H4 (cell line): ENCODE measurements at regions not wholly inside any gene's neighbourhood (a gene's known extent, or its start where the extent isn't known, plus 50 kb on each side); places are given as distances from the start of the nearest gene placed in this dataset.
"Not testable (repeated sequence)": the region's sequence is repeated elsewhere in the genome, so short reads cannot be mapped to it uniquely, and the experiment has no call there.

ENCODE experiments used
- DNase-seq: peaks from one replicate; pipeline ENCODE4 v3.0.0-alpha.2; 2015; ENCODE audit warnings: low spot score

DNA sequence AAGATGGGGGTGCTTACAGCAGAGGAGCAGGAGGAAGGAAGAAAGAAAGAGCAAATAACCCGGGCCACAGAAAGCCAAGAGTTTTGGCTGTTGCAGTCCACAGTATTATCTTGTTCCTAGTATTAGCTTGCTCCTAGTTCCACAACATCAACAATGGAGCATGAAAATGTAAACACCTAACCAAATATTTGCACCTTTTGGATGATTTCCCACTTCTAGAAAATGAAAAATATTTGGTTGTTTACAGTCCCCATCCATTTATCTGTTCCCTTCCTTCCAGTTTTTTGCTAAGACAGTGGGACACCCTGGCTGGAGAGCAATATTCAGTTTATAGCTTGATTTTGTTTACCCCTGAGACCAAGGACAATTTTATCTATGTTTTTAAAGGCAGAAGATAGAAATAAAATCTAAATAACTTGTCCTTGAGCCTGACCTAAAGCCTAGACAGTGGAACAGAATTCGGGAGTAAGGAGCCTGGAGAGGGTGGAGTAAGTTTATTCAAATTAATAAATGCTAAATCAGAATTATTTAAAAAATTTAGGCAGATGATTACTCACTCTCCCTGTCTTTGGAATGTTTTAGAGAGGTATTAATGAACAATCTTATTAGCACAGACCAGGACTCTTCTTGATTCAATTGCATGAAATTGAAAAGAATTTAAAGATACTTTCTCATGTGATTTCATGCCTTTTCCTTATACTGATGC lies 51.6 kb downstream of the RESF1 start:
- no peak for DNase-seq

DNA sequence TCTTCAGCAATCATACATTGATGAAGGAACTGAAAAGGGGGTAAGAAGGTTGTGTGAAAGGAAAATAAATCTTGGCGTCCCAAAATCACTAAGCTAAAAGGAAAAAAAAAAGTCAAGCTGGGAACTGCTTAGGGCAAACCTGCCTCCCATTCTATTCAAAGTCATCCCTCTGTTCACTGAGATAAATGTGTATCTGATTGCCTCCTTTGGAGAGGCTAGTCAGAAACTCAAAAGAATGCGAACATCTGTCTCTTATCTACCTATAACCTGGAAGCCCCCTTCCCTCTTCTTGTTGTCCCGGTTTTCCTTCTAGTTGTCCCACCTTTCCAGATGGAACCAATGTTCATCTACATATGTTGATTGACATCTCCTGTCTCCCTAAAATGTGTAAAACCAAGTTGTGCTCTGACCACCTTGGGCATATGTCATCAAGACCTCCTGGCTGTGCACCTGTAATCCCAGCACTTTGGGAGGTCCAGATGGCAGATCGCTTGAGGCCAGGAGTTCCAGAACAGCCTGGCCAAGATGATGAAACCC lies 53.1 kb downstream of the RESF1 start:
- no peak for DNase-seq

DNA sequence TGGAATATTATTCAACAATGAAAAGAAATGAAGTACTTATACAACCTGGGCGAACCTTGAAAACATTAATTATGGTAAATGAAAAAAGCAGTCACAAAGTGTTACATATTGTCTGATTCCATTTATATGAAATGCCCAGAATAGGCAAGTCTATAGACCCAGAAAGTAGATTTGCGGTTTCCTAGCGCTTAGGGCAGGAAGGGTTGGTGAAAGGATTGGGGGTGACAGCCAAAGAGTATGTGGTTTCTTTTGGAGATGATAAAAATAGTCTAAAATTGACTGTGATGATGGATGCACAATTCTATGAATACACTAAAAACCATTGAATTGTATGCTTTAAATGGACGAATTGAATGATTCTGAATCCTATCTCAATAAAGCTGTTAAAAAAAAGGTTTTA lies 55.8 kb downstream of the RESF1 start:
- no peak for DNase-seq

DNA sequence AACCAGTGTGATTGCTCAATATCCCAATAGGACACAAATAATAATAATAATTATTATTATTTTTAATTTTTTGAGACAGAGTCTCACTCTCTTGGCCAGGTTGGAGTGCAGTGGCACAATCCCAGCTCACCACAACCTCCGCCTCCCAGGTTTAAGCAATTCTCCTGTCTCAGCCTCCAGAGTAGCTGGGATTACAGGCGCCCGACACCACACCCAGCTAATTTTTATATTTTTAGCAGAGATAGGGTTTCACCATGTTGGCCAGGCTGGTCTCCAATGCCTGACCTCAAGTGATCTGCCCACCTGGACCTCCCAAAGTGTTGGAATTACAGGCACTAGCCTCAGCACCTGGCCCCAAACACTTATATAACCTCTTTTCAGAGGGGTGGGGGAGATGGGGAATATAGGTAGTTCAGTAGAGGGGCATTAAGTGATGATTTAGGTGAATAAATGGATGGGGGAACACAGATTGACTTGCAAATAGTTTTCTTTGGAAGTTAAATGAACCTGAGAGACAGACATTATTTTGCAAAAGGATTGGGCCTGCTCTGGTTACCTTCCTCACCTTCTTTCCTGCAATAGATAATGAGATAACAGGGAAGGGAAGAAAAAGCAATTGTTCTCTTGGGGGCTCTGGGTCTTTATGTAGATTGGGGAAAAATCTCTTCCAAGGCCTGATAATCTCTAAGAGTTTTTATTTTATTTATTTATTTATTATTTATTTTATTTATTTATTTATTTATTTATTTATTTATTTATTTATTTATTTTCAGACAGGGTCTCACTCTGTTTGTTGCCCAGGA lies 57.7 kb downstream of the RESF1 start:
- DNase-seq, result no peak

DNA sequence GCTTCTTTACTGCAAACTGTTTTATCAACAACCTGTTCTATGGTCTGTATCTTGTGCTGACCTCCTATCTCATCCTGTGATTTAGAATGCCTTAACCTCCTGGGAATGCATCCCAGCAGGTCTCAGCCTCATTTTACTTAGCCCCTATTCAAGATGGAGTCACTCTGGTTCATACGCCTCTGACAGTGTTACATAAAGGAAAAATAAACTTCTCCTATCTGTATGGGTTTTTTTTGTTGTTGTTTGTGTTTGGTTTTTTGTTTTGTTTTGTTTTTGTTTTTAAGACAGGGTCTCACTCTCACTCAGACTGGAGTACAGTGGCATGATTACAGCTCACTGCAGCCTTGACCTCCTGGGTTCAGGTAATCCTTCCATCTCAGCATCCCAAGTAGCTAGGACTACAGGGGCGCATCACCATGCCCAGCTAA lies 62.1 kb downstream of the RESF1 start:
- no peak for DNase-seq

- not testable (repeated sequence) for DNase-seq
Measured at GRCh38 chr12:32022387-32022786, 63.2 kb downstream of the RESF1 start.

DNA sequence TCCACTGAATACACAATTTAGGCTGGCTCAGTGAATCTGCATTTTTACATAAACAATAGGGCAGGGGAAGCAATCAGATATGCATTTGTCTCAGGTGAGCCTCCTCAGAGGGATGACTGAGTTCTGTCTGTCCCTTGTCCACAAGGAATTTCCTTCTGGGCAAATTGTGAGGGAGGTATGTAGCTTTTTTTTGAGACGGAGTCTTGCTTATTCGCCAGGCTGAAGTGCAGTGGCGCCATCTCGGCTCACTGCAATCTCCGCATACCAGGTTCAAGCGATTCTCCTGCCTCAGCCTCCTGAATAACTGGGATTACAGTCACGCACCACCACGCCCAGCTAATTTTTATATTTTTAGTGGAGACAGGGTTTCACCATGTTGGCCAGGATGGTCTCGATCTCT lies 64.6 kb downstream of the RESF1 start:
- DNase-seq, result not testable (repeated sequence)

DNA sequence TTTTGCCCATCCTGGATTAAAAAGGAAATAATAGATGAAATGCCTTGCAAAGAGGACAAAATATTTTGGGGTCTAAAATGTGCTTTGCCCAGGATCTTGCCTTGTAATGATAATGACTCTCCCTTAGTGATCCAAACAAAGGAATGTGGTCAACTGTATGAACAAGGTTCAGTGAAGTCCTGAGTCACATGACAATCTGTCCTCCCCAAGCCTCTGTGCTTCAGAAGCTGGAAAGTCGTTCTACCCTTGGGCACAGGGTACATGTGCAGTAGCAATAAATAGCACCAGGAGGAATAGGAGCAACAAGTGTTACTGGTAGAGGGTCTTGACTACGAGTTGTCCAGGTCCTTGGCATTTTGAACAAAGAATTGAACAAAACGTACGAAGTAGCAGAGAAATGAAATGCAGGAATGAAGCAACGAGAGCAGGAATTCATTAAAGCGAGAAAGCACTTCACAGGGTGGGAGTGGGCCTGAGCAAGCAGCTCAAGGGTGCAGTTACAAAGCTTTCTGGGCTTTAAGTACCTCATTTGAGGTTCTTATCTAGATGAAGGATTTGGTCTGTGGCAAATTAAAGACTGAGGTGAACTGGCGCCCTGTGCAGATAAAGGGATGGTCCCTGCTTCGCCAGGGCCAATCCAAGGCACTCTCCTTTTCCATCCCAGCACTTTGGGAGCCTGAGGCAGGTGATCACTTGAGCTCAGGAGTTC lies 65.8 kb downstream of the RESF1 start:
- no peak for DNase-seq

- no peak for DNase-seq
Measured at GRCh38 chr12:32025906-32026305, 66.7 kb downstream of the RESF1 start.

GRCh38 chr12:32027684-32028365 lies 68.6 kb downstream of the RESF1 start:
- DNase-seq, result no peak

DNA sequence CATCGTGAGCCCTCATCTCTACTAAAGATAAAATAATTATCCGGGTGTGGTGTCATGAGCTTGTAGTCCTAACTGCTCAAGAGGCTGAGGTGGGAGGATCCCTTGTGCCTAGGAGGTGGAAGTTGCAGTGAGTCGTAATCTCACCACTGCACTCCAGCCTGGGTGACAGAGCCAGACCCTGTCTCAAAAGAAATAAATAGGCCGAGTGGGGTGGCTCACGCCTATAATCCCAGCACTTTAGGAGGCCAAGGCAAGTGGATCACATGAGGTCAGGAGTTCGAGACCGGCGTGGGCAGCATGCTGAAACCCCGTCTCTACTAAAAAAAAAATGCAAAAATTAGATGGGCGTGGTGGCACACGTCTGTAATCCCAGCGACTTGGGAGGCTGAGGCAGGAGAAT lies 70.9 kb downstream of the RESF1 start:
- DNase-seq, result no peak

DNA sequence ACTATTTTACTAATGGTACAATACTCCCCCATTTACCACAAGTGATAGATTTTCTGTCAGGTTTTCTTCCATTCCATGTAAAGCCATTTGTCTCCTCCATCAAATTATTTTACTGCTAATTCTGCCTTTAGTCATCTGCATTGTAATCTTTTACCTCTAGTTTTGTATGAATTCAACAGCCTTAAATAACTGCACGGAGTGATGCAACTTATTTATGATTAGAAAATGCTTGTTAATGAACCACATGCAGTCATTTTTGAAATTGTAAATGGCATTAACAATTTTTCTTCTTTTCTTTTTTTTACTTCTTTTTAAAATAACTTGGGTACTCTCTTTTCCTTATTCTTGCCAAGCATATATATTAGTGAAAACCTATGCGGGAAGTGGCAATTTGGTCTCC lies 71.5 kb downstream of the RESF1 start:
- DNase-seq, result no peak

GRCh38 chr12:32031109-32031508 lies 71.9 kb downstream of the RESF1 start:
- DNase-seq, result no peak

DNA sequence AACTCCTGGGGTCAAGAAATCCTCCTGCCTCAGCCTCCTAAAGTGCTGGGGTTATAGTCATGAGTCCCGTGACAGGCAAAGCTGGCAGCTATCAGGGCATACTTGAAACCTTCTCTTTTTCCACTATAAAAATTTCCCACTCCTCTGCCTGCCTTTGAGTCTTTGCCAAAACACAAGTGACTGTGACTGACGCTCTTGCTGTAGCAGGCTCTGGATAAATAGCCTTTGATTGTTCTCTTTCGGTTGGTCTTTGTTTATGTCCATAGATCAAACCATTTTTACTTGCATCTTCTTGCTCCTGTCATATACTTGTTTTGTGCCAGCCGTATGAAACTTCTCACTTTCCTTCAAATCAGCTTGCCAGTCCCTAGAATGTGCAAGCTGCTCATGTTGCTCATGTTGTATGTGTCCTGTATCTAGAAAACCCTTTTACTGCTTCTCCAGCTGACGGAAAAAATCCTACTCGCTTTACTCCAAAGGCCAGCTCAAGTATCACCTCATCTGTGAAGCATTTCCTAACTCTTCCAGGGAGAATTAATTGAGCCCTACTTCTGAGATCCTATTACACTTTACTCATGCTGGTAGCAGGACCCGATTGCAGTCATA lies 73.1 kb downstream of the RESF1 start:
- peak; percentile 39 for DNase-seq

DNA sequence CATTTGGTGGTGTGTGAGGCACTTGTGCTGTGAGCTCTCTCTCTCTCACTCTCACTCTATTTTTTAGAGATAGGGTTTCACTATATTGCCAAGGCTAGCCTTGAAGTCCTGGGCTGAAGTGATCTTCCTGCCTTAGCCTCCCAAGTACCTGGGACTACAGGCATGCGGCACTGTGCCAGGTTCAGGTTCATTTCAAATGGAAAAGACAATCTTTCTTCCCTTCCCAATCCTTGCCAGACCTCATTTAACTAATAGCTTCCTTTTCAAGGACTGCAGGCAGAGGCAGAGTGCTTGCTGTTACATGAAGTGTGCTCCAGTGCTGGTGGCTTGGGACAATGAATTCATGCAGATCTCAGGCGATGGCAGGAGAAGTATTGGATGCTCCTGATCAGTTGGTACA lies 73.2 kb upstream of the BICD1 start:
- no peak for DNase-seq

GRCh38 chr12:32034045-32034444 lies 72.6 kb upstream of the BICD1 start:
- DNase-seq, result no peak

GRCh38 chr12:32036477-32037263 lies 70.0 kb upstream of the BICD1 start:
- no peak for DNase-seq

GRCh38 chr12:32039347-32039746 lies 67.3 kb upstream of the BICD1 start:
- no peak for DNase-seq

- no peak for DNase-seq
Measured at GRCh38 chr12:32039917-32040575, 66.6 kb upstream of the BICD1 start.

GRCh38 chr12:32043928-32044549 lies 62.6 kb upstream of the BICD1 start:
- DNase-seq, result no peak
